22Rv1 (cell line): ENCODE measurements at regions not wholly inside any gene's neighbourhood (a gene's known extent, or its start where the extent isn't known, plus 50 kb on each side); places are given as distances from the start of the nearest gene placed in this dataset.
"Not testable (repeated sequence)": the region's sequence is repeated elsewhere in the genome, so short reads cannot be mapped to it uniquely, and the experiment has no call there.

Source experiments
- CTCF ChIP-seq: fragments of 450-650 bp; IDR thresholded peaks from 2 replicates; pipeline ENCODE4 v1.5.1; 2017; ENCODE audit warnings: mild to moderate bottlenecking
- ZFX ChIP-seq: fragments of 450-650 bp; IDR thresholded peaks from 2 replicates; pipeline ENCODE4 v1.6.1; 2017; ENCODE audit warnings: antibody characterized with exemption, borderline replicate concordance

GRCh38 chr4:72704925-72705640, 136.1 kb upstream of the ADAMTS3 start:
- not testable (repeated sequence) for TF ChIP-seq CTCF, ZFX
